ENCODE measurements at regions not wholly inside any gene's neighbourhood (a gene's known extent, or its start where the extent isn't known, plus 50 kb on each side); places are given as distances from the start of the nearest gene placed in this dataset.
"Not testable (repeated sequence)": the region's sequence is repeated elsewhere in the genome, so short reads cannot be mapped to it uniquely, and the experiment has no call there.

DNA sequence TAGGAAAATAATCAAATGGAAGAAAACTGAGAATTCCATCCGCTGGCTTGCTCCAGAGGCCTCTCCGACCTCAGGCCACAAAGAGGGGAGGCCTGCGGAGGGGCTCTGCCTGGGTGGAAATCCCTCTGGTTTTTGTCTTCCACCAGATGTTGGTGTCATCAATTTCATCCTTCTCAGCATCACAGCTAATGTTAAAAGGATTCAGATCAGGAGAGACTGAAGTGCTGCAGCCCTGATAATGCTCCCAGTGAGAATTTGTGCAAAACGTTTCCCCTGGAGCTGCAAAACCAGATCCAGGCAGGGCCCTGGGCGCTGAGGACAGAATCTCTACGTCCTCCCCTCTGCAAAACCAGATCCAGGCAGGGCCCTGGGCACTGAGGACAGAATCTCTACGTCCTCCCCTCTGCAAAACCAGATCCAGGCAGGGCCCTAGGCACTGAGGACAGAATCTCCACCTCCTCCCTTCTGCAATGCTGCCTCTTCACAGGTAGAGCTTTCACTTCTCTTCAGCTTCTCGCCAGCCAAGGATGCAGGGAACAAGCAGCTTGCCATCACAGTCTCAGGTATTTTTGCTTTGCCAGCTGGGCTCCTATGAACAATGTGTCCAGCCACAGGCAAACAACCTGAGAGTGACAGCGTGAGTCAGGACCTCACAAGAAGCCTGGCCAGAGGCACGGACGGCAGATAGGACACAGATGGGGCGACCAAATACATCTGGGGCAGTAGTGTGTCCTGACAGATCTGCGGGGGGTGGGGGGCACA lies 81.2 kb downstream of the TMEM18 start:
- peak; percentile 81 for DNase-seq (ENCODE audit: low spot score)

DNA sequence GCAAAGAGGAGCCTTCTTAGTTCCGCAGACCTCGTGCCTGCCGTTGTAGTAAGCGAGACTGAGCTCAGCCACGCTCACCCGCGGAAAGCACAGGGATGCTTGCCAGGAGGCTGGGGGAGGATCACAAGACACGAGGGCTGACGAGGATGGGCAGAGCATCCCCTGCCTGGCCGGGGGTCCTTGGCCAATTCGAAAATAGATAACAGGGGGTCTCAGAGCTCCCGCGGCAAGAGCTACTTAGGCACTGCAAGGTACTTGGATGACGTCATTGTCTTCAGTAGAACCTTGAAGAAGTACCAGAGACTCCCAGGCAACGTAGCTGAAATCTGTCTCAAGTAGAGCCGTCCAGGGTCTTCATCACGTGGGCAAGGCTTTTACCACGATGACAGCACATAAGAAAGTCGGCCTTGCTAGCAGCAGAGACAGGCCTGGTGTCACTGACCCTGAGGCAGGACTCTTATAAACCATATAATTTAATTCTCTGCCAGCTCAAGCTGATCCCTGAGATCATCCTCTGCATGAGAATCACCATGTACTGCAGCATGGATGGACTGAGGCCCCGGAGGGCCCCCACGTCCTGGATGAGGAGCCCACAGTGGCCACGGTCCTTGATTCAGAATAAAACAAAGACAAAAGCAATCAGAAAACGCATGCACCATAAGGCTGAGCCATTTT lies 81.9 kb downstream of the TMEM18 start:
- DNase-seq (ENCODE audit: low spot score): peak; percentile 80

GRCh38 chr2:594297-594949 lies 82.8 kb downstream of the TMEM18 start:
- DNase-seq (ENCODE audit: low spot score): no peak

DNA sequence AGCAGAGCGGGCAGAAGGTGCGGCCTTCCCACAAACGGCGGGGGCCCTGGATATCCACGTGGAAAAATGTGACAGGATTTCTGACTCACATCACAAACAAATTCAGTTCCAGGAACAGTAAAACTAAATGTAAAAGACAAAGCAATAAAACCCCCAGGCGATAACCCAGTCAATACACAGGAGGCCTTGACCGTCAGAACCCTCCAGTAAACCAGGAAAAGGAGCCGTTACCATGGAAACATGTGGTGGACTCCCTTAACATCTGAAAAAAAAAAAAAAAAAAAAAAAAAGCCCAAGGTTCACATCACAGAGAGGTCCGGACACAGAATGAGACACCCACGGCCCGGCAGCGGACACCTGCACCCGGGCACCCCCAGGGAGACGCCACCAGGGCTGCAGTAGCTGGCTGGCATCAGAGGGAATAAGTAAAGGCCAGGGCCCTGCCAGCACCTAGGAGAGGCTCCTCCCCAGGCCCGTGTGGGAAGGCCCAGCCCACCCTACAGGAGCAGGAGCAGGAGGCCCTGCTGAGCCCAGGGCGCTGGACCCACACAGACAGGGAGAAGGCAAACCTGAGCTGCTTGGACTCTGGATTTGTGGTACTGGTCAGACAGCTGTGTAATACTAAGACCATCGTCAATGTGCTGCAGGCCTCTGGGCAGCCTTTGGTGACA lies 83.7 kb downstream of the TMEM18 start:
- DNase-seq (ENCODE audit: low spot score): no peak

DNA sequence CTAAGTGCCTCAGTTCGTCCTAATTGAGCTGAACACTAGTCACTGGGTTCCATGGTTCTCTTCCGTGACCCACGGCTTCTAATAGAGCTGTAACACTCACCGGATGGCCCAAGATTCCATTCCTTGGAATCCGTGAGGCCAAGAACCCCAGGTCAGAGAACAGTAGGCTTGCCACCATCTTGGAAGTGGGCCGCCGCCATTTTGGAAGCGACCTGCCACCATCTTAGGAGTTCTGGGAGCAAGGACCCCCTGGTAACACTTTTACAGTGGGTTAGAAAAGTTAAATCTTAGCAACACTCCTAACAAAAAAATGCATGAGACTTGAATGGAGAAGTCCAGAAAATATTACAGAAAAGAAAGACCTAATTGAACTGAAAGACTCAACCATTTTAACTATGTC lies 84.5 kb downstream of the TMEM18 start:
- no peak for DNase-seq (ENCODE audit: low spot score)

GRCh38 chr2:590214-591175 lies 86.7 kb downstream of the TMEM18 start:
- no peak for DNase-seq (ENCODE audit: low spot score)

DNA sequence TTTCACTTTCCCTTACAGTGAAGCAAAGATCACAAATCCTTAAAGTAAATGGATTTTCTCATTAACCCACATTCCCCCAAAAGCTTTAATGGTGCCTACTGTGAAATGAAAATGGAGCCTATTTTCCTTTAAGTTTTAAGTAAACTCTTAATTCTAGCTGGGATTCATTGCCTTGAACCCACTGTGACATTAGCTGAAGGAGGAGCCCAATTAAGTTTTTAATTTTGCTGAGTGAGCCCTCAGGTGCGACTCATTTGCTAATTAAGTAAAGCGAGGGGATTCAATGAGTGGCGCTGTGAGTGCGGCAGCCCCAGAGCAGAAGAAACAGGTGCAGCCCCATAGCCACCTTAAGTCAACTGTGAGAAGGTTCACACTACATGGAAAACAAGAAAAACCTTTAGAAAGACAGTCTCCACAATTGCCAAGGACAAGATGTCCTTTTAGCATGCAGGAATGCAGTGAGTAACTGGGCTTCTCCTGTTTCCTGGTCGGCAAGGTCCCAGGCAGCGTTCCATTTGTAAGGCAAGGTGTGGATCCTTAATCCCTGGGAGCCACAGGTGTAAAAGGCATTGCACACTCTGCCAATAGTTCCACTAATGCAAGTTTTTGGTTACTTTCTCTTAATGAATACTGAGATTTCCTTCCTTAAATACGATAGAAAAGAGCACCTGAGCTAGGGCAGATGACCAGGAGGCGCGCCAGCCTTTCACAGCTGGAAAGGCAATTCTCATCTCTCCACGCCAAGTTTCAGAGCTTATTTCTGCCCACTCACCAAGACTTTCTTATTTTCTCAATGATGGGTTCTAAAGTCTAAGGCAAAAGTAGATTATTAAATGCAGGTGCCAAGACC lies 87.7 kb downstream of the TMEM18 start:
- DNase-seq (ENCODE audit: low spot score): no peak

DNA sequence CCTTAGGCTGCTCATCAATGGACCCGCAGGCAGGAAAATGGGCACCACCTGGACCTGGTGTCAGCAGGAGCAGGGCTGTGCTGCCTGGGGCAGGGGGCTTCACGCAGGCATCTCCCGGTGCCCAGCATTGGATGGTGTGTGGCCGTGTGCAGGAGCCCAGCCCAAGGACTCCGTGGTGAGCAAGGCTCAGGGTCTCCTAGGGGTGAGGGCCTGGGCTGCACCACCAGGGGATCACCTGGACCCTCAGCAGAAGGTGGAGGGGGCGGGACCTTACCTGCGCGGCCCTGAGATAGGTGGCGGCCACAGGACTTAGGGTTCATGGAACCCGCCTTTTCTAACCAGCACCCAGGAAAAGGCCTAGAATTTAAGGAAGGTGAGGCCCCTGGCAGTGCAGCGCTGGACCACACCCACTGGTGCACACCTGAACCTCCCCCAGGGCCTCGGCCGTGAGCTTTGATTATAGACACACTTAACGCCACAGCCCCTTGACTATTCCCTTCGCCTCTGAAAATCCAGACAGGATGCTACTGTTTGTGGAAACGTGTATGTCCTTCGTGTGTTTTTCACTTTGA lies 89.0 kb downstream of the TMEM18 start:
- no peak for DNase-seq (ENCODE audit: low spot score)

DNA sequence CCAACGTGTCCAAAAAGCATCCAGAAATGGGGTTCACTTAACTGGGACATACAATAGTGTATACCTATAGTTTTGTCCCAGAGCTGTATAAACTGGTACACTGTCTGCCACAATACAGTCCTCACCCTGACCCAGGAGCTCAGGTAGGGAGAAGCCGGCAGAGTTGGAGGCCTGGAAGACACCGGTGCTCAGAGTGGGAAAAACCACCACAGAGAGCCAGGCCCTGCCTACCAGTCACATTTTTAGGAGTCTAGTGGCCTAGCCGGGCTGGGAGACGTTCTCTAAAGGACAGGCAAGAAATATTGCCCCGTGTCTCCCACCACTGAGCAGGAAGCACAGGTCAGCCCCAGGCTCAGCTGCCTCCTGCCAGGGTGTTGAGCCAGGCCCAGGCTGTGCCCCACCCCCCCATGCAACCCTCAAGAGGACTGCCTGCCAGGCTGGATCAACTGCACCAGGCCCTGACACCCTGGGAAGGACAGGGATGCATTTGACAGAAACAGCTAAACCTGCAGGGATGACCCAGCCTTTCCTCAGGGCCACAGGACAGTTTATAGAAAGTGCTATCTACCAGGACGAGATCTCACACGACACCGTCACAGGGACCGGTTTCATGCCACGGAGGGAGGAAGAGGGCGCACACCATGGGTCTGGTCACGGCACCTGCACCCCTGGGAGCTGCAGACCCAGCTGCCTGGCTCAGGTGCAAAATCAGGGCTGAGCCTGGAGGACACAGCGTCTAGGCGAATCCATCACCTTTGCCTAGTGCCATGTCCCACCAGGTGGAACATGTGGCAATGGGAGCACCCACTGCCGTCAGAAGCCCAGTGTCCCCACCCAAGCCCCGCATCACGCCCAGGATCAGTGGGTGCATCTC lies 89.9 kb downstream of the TMEM18 start:
- DNase-seq (ENCODE audit: low spot score): no peak

DNA sequence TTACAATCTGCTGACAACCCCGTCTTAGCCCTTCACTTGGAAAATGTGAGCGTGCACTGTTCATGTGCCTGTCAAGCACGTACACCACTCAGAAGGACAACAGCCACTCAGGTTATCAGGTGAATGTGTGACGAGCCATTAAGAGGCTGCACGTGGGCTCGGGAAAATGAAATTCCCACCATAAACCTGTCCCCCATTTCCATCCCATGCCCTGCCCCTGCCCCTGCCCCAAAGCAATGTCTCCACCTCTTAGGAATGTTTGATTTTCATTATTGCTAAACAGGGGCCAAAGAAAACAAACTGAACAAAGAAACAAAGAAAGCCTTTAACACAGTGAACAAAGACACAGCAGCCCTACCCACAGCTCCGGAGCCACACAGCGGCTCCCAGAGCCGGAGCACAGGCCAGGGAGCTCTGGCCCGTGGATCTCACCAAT lies 90.5 kb downstream of the TMEM18 start:
- no peak for DNase-seq (ENCODE audit: low spot score)

DNA sequence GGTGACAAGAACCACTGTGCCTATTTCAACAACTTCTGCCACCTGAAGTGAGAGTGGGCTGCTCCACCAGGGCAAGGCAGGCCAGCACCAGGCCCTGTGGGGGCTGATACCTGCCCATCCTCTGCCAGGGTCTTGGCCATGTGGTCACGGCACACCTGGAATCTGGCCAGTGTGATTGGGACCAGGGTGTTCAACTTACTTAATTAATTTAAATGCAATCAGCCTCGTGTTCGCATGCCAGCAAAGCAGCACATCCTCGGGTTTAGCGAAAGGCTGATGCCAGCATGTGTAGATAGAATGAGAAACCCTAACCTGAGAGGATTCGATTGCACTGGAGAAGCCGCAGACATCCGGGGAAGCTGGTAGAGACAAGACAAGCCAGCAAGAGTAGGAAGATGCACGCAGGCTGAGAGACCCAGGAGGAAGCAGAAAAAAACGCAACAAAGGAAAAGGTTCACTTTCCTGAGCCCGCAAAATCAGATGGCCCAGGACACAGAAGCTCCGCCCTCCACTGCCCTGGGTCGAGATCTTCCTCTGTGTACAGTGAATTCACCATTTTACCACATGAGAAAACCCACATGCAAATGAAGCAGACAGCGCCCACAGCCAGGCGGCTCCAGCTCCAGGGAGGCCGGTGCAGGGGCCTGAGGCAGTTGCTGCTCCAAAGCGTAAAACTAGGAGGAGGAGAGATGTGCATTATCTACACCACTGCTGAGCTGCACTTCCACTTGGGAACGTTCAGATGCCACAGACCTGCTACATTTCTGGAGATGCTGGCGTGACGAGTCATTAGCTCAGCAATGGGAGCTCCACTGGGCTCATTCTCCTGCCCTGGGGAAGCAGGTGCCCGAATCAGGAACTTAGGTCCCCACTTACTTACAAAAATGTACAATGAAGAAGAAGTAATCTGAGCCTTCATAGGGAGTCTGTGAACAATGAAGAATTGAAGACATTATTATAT lies 92.1 kb downstream of the TMEM18 start:
- DNase-seq (ENCODE audit: low spot score): peak; percentile 64

DNA sequence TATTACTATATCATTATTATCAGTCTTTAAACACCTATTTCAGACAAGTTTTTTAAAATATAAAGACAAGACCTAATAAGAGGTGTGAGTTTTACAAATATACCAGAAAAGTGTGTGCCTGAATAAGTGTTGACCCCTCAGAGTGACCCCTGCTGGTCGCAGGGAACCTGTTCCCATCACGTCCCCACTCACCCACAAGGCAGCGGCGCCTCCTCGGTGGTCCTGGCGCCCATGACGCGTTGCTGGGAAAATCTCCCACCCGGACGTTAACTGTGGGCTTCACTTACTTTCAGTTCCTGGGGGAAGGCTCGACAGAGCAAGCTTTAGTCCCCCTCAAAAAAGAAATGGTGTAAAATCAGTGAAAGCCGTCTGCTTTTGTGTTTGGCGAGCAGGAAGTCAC lies 93.5 kb downstream of the TMEM18 start:
- no peak for DNase-seq (ENCODE audit: low spot score)

DNA sequence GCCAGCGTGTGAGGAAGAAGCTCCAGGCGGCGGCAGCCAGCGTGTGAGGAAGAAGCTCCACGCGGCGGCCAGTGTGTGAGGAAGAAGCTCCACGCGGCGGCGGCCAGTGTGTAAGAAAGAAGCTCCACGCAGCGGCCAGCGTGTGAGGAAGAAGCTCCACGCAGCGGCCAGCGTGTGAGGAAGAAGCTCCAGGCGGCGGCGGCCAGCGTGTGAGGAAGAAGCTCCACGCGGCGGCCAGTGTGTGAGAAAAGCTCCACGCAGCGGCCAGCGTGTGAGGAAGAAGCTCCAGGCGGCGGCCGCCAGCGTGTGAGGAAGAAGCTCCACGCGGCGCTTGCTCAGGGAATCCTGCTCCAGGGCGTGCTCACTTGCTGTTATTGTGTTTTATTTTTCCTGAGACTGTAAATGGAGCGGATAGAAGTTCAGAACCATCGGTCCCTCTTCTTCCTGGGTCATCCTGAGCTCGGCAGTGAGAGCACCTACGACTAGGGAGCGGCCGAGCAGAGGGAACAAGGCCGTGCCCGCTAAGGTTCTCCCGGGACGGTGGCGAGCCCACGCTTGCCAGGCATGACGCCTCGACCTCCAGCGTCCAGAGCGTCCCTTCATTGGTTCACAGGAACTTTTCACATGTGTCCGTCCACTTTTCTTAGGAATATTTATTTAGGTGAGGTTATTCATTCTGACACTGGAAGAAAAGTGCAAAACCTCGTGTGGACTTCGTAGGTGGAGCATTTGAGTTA lies 94.2 kb downstream of the TMEM18 start:
- no peak for DNase-seq (ENCODE audit: low spot score)

GRCh38 chr2:582289-582688 lies 94.9 kb downstream of the TMEM18 start:
- DNase-seq (ENCODE audit: low spot score): not testable (repeated sequence)

DNA sequence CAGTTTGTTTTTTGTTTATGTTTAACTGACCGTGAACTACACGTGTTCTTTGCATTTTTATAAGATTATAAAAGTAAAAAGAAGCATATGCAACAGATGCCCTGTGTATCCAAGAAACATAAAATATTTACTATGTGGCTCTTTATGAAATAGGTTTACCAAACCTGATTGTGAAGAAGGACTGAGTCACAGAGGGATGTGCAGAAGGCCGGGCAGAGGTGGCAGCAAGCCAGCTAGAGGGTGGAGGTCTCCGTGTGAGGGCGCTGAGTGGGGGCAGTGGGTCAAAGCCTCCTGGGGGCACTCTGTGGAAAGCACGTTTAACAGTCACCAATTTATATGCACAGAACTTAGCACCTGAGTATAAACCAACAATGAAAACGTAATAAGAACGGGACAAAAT lies 97.2 kb downstream of the TMEM18 start:
- no peak for DNase-seq (ENCODE audit: low spot score)

GRCh38 chr2:579351-579886 lies 97.8 kb downstream of the TMEM18 start:
- no peak for DNase-seq (ENCODE audit: low spot score)

- no peak for DNase-seq (ENCODE audit: low spot score)
Measured at GRCh38 chr2:576292-576691, 100.9 kb downstream of the TMEM18 start.

Measured in SK-N-DZ (cell line).